ENCODE measurements at regions not wholly inside any gene's neighbourhood (a gene's known extent, or its start where the extent isn't known, plus 50 kb on each side); places are given as distances from the start of the nearest gene placed in this dataset.

- TF ChIP-seq ZC3H10 (CRISPR knock-in tag; IDR thresholded peaks at IDR 0.05) (no peak), TOX (CRISPR knock-in tag; IDR thresholded peaks at IDR 0.05; ENCODE audit: borderline replicate concordance) (no peak), BACH2 (CRISPR knock-in tag; IDR thresholded peaks at IDR 0.05; ENCODE audit: borderline replicate concordance) (no peak), TCF4 (CRISPR knock-in tag; IDR thresholded peaks at IDR 0.05; ENCODE audit: borderline replicate concordance) (no peak), GLIS3 (CRISPR knock-in tag; IDR thresholded peaks at IDR 0.05) (no peak), ZNF565 (CRISPR knock-in tag; conservative IDR thresholded peaks at IDR 0.05; ENCODE audit: low read depth) (no peak), CSDC2 (CRISPR knock-in tag; IDR thresholded peaks at IDR 0.05) (no peak), ZNF8 (CRISPR knock-in tag; IDR thresholded peaks at IDR 0.05) (no peak)
- TF ChIP-seq, protein P1, sequence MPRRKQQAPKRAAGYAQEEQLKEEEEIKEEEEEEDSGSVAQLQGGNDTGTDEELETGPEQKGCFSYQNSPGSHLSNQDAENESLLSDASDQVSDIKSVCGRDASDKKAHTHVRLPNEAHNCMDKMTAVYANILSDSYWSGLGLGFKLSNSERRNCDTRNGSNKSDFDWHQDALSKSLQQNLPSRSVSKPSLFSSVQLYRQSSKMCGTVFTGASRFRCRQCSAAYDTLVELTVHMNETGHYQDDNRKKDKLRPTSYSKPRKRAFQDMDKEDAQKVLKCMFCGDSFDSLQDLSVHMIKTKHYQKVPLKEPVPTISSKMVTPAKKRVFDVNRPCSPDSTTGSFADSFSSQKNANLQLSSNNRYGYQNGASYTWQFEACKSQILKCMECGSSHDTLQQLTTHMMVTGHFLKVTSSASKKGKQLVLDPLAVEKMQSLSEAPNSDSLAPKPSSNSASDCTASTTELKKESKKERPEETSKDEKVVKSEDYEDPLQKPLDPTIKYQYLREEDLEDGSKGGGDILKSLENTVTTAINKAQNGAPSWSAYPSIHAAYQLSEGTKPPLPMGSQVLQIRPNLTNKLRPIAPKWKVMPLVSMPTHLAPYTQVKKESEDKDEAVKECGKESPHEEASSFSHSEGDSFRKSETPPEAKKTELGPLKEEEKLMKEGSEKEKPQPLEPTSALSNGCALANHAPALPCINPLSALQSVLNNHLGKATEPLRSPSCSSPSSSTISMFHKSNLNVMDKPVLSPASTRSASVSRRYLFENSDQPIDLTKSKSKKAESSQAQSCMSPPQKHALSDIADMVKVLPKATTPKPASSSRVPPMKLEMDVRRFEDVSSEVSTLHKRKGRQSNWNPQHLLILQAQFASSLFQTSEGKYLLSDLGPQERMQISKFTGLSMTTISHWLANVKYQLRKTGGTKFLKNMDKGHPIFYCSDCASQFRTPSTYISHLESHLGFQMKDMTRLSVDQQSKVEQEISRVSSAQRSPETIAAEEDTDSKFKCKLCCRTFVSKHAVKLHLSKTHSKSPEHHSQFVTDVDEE (CRISPR knock-in tag; IDR thresholded peaks at IDR 0.05) = no peak
- TF ChIP-seq, protein P2, sequence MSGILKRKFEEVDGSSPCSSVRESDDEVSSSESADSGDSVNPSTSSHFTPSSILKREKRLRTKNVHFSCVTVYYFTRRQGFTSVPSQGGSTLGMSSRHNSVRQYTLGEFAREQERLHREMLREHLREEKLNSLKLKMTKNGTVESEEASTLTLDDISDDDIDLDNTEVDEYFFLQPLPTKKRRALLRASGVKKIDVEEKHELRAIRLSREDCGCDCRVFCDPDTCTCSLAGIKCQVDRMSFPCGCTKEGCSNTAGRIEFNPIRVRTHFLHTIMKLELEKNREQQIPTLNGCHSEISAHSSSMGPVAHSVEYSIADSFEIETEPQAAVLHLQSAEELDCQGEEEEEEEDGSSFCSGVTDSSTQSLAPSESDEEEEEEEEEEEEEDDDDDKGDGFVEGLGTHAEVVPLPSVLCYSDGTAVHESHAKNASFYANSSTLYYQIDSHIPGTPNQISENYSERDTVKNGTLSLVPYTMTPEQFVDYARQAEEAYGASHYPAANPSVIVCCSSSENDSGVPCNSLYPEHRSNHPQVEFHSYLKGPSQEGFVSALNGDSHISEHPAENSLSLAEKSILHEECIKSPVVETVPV (CRISPR knock-in tag; IDR thresholded peaks at IDR 0.05) = no peak
- TF ChIP-seq, protein P3, sequence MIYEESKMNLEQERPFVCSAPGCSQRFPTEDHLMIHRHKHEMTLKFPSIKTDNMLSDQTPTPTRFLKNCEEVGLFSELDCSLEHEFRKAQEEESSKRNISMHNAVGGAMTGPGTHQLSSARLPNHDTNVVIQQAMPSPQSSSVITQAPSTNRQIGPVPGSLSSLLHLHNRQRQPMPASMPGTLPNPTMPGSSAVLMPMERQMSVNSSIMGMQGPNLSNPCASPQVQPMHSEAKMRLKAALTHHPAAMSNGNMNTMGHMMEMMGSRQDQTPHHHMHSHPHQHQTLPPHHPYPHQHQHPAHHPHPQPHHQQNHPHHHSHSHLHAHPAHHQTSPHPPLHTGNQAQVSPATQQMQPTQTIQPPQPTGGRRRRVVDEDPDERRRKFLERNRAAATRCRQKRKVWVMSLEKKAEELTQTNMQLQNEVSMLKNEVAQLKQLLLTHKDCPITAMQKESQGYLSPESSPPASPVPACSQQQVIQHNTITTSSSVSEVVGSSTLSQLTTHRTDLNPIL (CRISPR knock-in tag; IDR thresholded peaks at IDR 0.05; ENCODE audit: low read depth) = no peak
- ATAC-seq = no peak
Observed at GRCh38 chr21:38923429-38923828, 117.7 kb downstream of the ETS2 start.

- TF ChIP-seq, protein P2 (CRISPR knock-in tag; IDR thresholded peaks at IDR 0.05) = no peak
- no peak for ATAC-seq
Observed at GRCh38 chr21:38922474-38923235, 116.9 kb downstream of the ETS2 start.

DNA sequence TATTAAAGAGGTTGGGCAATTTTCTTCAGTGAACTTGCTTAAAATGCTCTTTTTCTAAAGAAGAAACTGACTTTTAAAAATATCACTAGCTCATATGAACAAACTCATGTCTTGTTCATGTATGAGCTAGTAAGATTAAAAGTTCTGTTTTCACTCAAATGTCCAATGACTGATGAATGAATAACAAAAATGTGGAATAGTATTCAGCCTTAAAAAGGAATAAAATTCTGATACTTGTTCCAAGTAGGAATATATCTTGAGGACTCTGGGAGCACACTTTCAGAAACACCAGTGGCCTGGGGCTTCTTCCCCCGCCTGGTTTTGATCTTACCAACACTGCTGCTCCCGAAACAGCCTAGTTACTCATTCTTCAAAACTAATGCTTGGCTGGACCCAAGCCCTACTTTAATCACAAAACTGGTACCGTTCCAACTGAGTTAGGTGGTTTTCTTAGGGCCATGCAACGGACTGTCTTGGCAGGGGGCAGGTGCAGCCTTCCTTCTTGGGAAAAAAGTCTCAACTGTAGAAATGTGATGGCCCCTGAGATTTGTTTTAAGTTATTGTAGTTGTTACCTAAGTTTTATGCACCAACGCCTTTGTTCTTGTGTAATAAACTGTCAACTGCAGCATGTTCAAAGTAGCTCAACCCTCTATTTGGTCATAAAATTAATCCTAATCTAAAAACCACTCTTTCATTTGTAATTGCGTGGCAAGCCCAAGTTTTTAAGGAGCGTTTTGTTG lies 116.0 kb downstream of the ETS2 start:
- ATAC-seq = no peak
- no peak for TF ChIP-seq ZNF8 (CRISPR knock-in tag; IDR thresholded peaks at IDR 0.05)

DNA sequence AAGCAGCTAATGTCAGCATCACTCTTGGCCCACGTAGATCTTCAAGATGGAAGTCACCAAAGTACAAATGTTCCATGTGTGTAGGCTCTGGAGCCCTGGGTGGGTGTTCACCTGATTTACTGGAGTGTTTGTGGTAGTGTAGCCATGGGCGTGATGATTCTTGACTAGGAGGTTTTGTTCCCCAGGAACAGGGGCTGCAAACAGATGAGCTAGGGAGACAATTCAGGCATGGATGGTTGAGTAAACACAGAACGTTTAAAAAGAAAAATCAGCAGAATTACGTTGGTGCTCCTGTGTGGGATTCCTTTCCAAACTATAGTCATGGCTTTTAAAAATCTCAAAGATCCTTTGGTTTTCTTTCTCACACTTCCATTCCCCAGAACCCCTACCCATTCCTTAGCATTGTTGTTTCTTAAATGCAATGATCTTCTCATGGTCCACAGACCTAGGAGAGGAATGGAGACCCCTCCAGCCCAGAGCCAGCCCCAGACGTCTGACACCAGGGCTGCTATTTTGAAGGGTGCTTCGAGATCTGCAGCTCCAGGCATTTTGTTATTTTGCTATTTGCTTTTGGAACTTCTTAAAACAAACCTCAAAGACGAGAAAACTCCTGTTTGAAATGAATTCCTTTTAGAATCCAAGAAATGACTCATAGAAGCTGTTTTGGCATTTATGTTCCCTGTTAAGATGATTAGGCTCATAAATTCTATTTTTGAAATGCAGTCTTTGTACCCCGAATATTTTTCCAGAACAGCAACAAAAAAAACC lies 115.1 kb downstream of the ETS2 start:
- ATAC-seq = peak; percentile 32
- no peak for TF ChIP-seq PPARA (CRISPR knock-in tag; IDR thresholded peaks at IDR 0.05; ENCODE audit: borderline replicate concordance)
- TF ChIP-seq GLIS3 (CRISPR knock-in tag; IDR thresholded peaks at IDR 0.05) = no peak
- TF ChIP-seq SNAI2 (CRISPR knock-in tag; IDR thresholded peaks at IDR 0.05) = no peak
- no peak for TF ChIP-seq ISL1 (CRISPR knock-in tag; IDR thresholded peaks at IDR 0.05)
- TF ChIP-seq BACH2 (CRISPR knock-in tag; IDR thresholded peaks at IDR 0.05; ENCODE audit: borderline replicate concordance) = no peak
- TF ChIP-seq ZNF70 (CRISPR knock-in tag; IDR thresholded peaks at IDR 0.05) = no peak
- no peak for TF ChIP-seq ZFP30 (CRISPR knock-in tag; IDR thresholded peaks at IDR 0.05)
- TF ChIP-seq TOX (CRISPR knock-in tag; IDR thresholded peaks at IDR 0.05; ENCODE audit: borderline replicate concordance) = no peak
- TF ChIP-seq TCF4 (CRISPR knock-in tag; IDR thresholded peaks at IDR 0.05; ENCODE audit: borderline replicate concordance) = no peak
- TF ChIP-seq ESRRG (CRISPR knock-in tag; IDR thresholded peaks at IDR 0.05) = no peak
- TF ChIP-seq ARNTL (CRISPR knock-in tag; IDR thresholded peaks at IDR 0.05; ENCODE audit: borderline replicate concordance, low read depth) = no peak
- TF ChIP-seq POU6F1 (CRISPR knock-in tag; IDR thresholded peaks at IDR 0.05; ENCODE audit: borderline replicate concordance, low read depth) = no peak
- no peak for TF ChIP-seq CSDC2 (CRISPR knock-in tag; IDR thresholded peaks at IDR 0.05)
- TF ChIP-seq PATZ1 (CRISPR knock-in tag; IDR thresholded peaks at IDR 0.05; ENCODE audit: borderline replicate concordance) = no peak
- no peak for TF ChIP-seq ZC3H10 (CRISPR knock-in tag; IDR thresholded peaks at IDR 0.05)
